ENCODE measurements at regions not wholly inside any gene's neighbourhood (a gene's known extent, or its start where the extent isn't known, plus 50 kb on each side); places are given as distances from the start of the nearest gene placed in this dataset.

DNA sequence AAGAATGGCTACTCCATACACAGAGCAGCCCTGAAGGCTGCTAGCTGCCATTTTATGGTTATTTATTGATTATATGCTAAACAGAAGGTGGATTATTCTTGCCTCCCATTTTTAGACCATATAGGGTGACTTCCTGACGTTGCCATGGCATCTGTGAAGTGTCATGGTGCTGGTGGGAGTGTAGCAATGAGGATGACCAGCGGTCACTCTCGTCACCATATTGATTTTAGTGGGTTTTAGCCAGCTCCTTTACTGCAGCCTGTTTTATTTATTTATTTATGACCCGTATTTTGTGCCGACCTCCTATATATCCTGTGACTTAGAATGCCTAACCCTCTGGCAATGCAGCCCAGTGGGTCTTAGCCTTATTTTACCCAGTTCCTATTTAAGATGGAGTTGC lies 553.9 kb downstream of the TNS1 start:
- no peak overlapping the region for H3K4me3 ChIP-seq (ENCODE audit: control insufficient read depth, low read depth, low read length)
- TF ChIP-seq, protein P1, sequence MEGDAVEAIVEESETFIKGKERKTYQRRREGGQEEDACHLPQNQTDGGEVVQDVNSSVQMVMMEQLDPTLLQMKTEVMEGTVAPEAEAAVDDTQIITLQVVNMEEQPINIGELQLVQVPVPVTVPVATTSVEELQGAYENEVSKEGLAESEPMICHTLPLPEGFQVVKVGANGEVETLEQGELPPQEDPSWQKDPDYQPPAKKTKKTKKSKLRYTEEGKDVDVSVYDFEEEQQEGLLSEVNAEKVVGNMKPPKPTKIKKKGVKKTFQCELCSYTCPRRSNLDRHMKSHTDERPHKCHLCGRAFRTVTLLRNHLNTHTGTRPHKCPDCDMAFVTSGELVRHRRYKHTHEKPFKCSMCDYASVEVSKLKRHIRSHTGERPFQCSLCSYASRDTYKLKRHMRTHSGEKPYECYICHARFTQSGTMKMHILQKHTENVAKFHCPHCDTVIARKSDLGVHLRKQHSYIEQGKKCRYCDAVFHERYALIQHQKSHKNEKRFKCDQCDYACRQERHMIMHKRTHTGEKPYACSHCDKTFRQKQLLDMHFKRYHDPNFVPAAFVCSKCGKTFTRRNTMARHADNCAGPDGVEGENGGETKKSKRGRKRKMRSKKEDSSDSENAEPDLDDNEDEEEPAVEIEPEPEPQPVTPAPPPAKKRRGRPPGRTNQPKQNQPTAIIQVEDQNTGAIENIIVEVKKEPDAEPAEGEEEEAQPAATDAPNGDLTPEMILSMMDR (conservative IDR thresholded peaks at IDR 0.05; ENCODE audit: control insufficient read depth, insufficient read depth, low read depth, low read length) = no peak
- no peak for DNase-seq (ENCODE audit: low read depth)

GRCh38 chr2:217445723-217446122 lies 557.1 kb downstream of the TNS1 start:
- no peak for DNase-seq (ENCODE audit: low read depth)
- no peak overlapping the region for H3K4me3 ChIP-seq (ENCODE audit: control insufficient read depth, low read depth, low read length)
- TF ChIP-seq, protein P1 (conservative IDR thresholded peaks at IDR 0.05; ENCODE audit: control insufficient read depth, insufficient read depth, low read depth, low read length) = no peak

DNA sequence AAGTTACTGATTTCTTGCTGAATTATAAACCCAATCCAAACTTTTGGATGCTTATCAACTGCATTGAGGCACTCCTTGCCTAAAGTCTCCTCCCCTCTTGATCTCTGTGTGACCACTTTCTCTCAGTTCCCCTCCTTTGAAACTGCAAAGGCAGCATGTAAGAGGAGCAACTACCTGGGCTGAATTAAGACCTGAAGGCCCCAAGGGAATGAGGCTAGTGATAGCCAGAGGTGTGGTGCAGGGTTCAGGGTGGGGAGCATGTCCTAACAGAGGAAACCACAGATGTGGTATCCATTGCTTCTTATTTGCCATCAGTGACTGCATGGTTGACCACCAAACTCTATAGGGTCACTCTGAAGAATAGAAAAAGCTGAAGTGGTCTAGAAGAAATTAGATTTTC lies 557.9 kb downstream of the TNS1 start:
- H3K4me3 ChIP-seq (ENCODE audit: control insufficient read depth, low read depth, low read length) = no peak overlapping the region
- no peak for DNase-seq (ENCODE audit: low read depth)
- TF ChIP-seq, protein P1 (conservative IDR thresholded peaks at IDR 0.05; ENCODE audit: control insufficient read depth, insufficient read depth, low read depth, low read length) = no peak

DNA sequence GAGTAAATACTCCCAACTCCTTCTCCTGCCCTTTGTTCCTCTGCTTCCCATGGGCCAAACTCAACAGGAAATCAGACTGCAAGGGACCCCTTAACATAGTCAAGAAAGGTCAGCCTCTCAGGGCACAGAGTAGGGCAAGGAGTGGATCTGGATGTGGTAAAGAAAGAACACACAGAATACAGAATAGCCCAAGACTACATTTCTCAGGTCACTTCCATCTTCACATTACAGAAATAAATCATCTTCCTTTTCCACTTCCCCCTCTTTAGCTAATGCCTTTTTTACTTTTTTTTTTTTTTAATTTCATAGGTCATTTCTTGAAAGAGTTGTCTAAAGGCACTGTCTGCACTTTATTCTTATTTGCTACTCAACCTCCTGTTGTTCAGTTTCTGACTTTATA lies 558.3 kb downstream of the TNS1 start:
- DNase-seq (ENCODE audit: low read depth) = no peak
- TF ChIP-seq, protein P1 (conservative IDR thresholded peaks at IDR 0.05; ENCODE audit: control insufficient read depth, insufficient read depth, low read depth, low read length) = no peak
- H3K4me3 ChIP-seq (ENCODE audit: control insufficient read depth, low read depth, low read length) = no peak overlapping the region

DNA sequence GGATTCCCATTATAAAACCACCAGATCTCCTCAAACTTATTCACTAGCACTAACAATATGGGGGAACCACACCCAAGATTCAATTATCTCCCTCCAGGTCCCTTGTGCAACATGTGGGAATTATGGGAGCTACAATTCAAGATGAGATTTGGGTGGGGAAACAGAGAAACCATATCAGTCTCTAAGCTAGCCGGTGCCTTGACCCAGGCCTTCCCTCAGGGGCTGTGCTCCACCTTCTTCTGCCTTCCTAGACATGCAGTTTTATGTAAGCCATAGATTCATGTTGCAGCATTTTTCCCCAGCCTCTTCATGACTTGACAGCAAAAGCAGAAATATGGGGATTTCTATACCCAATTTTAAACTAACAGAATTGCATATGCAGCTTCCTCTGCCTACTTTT lies 559.2 kb downstream of the TNS1 start:
- H3K4me3 ChIP-seq (ENCODE audit: control insufficient read depth, low read depth, low read length) = no peak overlapping the region
- TF ChIP-seq, protein P1 (conservative IDR thresholded peaks at IDR 0.05; ENCODE audit: control insufficient read depth, insufficient read depth, low read depth, low read length) = no peak
- DNase-seq (ENCODE audit: low read depth) = no peak

- H3K4me3 ChIP-seq (ENCODE audit: control insufficient read depth, low read depth, low read length) = no peak overlapping the region
- TF ChIP-seq, protein P1 (conservative IDR thresholded peaks at IDR 0.05; ENCODE audit: control insufficient read depth, insufficient read depth, low read depth, low read length) = no peak
Measured at GRCh38 chr2:217440000-217440399, 562.8 kb downstream of the TNS1 start.

GRCh38 chr2:217438821-217439220 lies 564.0 kb downstream of the TNS1 start:
- TF ChIP-seq, protein P1 (conservative IDR thresholded peaks at IDR 0.05; ENCODE audit: control insufficient read depth, insufficient read depth, low read depth, low read length) = no peak
- no peak for DNase-seq (ENCODE audit: low read depth)
- no peak overlapping the region for H3K4me3 ChIP-seq (ENCODE audit: control insufficient read depth, low read depth, low read length)

More at GRCh38 chr2:217440000-217440399, 562.8 kb downstream of the TNS1 start:
- DNase-seq (ENCODE audit: low read depth) = no peak
